ENCODE measurements at regions not wholly inside any gene's neighbourhood (a gene's known extent, or its start where the extent isn't known, plus 50 kb on each side); places are given as distances from the start of the nearest gene placed in this dataset.

DNA sequence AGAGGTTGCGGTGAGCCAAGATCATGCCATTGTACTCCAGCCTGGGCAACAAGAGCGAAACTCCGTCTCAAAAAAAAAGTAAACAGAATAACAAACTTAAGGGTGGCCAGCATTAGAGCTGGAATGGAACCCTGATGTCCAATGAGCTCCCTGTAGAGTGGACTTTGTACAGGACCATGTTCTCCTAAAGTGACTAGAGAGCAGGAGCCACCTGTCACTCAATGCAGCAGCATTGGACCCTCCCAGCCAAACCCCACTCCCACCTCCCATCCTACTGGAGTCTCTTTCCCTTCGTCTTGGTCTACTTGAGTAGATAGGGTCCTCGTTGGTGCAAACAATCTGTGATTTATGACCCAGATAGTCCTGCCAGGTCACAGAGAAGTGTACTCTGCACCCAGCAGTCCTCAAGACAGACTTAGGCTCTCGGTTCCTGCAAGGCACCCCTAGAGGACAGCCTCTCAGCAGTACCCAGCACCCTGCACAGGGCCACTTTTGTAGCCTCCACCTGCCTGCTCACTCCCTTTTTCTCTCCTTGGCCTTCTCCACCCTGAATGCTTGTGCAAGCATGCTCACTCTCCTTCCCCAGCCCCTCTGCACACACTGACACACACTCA, 69.2 kb upstream of the ZNF281 start:
- peak overlapping the region; percentile 94; the same call in 1 of the 2 replicates for H3K27ac ChIP-seq
- CTCF ChIA-PET = no interaction called here
- POLR2A ChIA-PET (ENCODE audit: unreplicated experiment) = interaction anchor here (0.6 kb wide), 1 partner anchor 41 kb away, joined by 24 read pairs; no protein-coding TSS in a partner anchor
- H3K36me3 ChIP-seq (ENCODE audit: low read depth) = no peaks in the 10 kb centered on the region
- H4K20me1 ChIP-seq (ENCODE audit: insufficient read depth) = no peaks in the 10 kb centered on the region
- no peaks in the 10 kb centered on the region for H3K79me2 ChIP-seq (ENCODE audit: low read depth)
- H3K9me2 ChIP-seq (ENCODE audit: insufficient read depth) = no peaks in the 10 kb centered on the region
- TF ChIP-seq, protein P1, sequence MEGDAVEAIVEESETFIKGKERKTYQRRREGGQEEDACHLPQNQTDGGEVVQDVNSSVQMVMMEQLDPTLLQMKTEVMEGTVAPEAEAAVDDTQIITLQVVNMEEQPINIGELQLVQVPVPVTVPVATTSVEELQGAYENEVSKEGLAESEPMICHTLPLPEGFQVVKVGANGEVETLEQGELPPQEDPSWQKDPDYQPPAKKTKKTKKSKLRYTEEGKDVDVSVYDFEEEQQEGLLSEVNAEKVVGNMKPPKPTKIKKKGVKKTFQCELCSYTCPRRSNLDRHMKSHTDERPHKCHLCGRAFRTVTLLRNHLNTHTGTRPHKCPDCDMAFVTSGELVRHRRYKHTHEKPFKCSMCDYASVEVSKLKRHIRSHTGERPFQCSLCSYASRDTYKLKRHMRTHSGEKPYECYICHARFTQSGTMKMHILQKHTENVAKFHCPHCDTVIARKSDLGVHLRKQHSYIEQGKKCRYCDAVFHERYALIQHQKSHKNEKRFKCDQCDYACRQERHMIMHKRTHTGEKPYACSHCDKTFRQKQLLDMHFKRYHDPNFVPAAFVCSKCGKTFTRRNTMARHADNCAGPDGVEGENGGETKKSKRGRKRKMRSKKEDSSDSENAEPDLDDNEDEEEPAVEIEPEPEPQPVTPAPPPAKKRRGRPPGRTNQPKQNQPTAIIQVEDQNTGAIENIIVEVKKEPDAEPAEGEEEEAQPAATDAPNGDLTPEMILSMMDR (conservative IDR thresholded peaks at IDR 0.05) = no peak
- no peak for TF ChIP-seq EZH2 (IDR thresholded peaks at IDR 0.05; ENCODE audit: low read depth)
- no peaks in the 10 kb centered on the region for H3K27me3 ChIP-seq (ENCODE audit: insufficient read depth, low read depth)
- peaks cover 31% of the 10 kb centered on the region for H3F3A ChIP-seq (ENCODE audit: insufficient read depth, low read depth)
- intact Hi-C loops (cut with micrococcal nuclease; ENCODE audit: unreplicated experiment) = loop anchor here (5.0 kb wide), 1 partner anchor 52 kb away; no protein-coding TSS in a partner anchor
- no peaks in the 10 kb centered on the region for H3K9me3 ChIP-seq (ENCODE audit: insufficient read depth, low read depth)
- no TSS peak for BruUV-seq (replicated peaks)
- H3K4me1 ChIP-seq (replicated peaks; ENCODE audit: insufficient read depth) = peaks cover 33% of the 10 kb centered on the region
- DNase-seq = no peak
- no peak overlapping the region for H3K4me2 ChIP-seq
- H2AFZ ChIP-seq = no peak overlapping the region
- H3K4me3 ChIP-seq = no peak overlapping the region

DNA sequence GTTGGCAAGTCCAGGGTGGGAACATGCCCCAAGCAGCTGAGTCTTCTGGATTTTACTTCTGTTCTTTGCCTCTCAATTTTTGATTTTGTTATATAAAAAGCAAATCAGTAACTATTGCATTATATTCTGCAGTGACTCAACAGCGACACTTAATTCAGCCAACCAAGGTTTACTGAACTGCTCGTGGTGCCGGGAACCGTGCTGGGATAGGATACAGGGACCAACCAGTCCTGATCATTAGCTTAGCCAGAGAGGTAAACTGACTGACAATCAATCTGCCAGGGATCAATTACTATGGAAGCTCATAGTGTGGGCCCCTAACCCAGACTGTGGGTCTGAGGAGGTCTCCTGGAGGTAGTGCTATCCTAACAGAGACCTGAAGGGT, 68.4 kb upstream of the ZNF281 start:
- ChIA-PET CTCF (no interaction called here), POLR2A (ENCODE audit: unreplicated experiment) (interaction anchor here (0.6 kb wide), 1 partner anchor 40 kb away, joined by 24 read pairs; no protein-coding TSS in a partner anchor)
- Histone ChIP-seq H4K20me1 (ENCODE audit: insufficient read depth) (no peaks in the 10 kb centered on the region), H2AFZ (peak overlapping the region; percentile 43; the same call in 1 of the 2 replicates), H3K4me3 (peak overlapping the region; percentile 26; the same call in 1 of the 2 replicates), H3K9me2 (ENCODE audit: insufficient read depth) (no peaks in the 10 kb centered on the region), H3K4me1 (replicated peaks; ENCODE audit: insufficient read depth) (peaks cover 27% of the 10 kb centered on the region), H3F3A (ENCODE audit: insufficient read depth, low read depth) (peaks cover 26% of the 10 kb centered on the region), H3K4me2 (peak overlapping the region; percentile 60), H3K27ac (peak overlapping the region; percentile 94), H3K36me3 (ENCODE audit: low read depth) (no peaks in the 10 kb centered on the region), H3K27me3 (ENCODE audit: insufficient read depth, low read depth) (no peaks in the 10 kb centered on the region), H3K9me3 (ENCODE audit: insufficient read depth, low read depth) (no peaks in the 10 kb centered on the region), H3K79me2 (ENCODE audit: low read depth) (no peaks in the 10 kb centered on the region)
- intact Hi-C loops (cut with micrococcal nuclease; ENCODE audit: unreplicated experiment) = loop anchor here (5.0 kb wide), 1 partner anchor 51 kb away; no protein-coding TSS in a partner anchor
- no TSS peak for BruUV-seq (replicated peaks)
- TF ChIP-seq, protein P1 (conservative IDR thresholded peaks at IDR 0.05) = no peak
- no peak for TF ChIP-seq EZH2 (IDR thresholded peaks at IDR 0.05; ENCODE audit: low read depth)
- DNase-seq = no peak

DNA sequence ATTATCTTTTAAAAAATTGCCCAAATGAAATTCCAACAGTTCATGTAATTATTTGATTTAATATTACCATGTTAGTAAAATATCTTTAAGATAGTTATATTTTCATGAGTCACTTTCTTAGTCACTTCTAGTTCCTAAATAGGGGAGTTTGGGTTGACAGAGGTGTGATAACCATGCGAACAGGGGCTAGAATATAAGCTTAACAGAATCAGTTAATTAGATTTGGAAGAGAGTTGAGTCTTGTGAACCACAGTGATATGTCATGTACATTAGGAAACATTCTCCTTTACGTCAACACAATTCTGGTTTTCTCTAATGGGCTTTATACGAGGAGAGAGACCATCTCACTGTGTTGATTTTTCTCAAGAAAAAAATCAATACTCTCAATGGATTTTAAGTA, 64.8 kb upstream of the ZNF281 start:
- Histone ChIP-seq H3K79me2 (ENCODE audit: low read depth) (no peaks in the 10 kb centered on the region), H3K4me1 (replicated peaks; ENCODE audit: insufficient read depth) (peaks cover 21% of the 10 kb centered on the region), H2AFZ (no peak overlapping the region), H3K9me3 (ENCODE audit: insufficient read depth, low read depth) (no peaks in the 10 kb centered on the region), H3K4me2 (no peak overlapping the region), H3F3A (ENCODE audit: insufficient read depth, low read depth) (peaks cover 21% of the 10 kb centered on the region), H3K27ac (no peak overlapping the region), H3K36me3 (ENCODE audit: low read depth) (no peaks in the 10 kb centered on the region), H3K9me2 (ENCODE audit: insufficient read depth) (no peaks in the 10 kb centered on the region), H3K27me3 (ENCODE audit: insufficient read depth, low read depth) (no peaks in the 10 kb centered on the region), H4K20me1 (ENCODE audit: insufficient read depth) (no peaks in the 10 kb centered on the region), H3K4me3 (no peak overlapping the region)
- BruUV-seq (replicated peaks) = no TSS peak
- CTCF ChIA-PET = no interaction called here
- DNase-seq = no peak
- intact Hi-C loops (cut with micrococcal nuclease; ENCODE audit: unreplicated experiment) = loop anchor here (5.0 kb wide), 1 partner anchor 47 kb away; no protein-coding TSS in a partner anchor
- POLR2A ChIA-PET (ENCODE audit: unreplicated experiment) = no interaction called here
- TF ChIP-seq, protein P1 (conservative IDR thresholded peaks at IDR 0.05) = no peak
- TF ChIP-seq EZH2 (IDR thresholded peaks at IDR 0.05; ENCODE audit: low read depth) = no peak
